ENCODE measurements at regions not wholly inside any gene's neighbourhood (a gene's known extent, or its start where the extent isn't known, plus 50 kb on each side); places are given as distances from the start of the nearest gene placed in this dataset.
A peak's percentile ranks its signal among the peaks of the same experiment; 100 is the strongest.

DNA sequence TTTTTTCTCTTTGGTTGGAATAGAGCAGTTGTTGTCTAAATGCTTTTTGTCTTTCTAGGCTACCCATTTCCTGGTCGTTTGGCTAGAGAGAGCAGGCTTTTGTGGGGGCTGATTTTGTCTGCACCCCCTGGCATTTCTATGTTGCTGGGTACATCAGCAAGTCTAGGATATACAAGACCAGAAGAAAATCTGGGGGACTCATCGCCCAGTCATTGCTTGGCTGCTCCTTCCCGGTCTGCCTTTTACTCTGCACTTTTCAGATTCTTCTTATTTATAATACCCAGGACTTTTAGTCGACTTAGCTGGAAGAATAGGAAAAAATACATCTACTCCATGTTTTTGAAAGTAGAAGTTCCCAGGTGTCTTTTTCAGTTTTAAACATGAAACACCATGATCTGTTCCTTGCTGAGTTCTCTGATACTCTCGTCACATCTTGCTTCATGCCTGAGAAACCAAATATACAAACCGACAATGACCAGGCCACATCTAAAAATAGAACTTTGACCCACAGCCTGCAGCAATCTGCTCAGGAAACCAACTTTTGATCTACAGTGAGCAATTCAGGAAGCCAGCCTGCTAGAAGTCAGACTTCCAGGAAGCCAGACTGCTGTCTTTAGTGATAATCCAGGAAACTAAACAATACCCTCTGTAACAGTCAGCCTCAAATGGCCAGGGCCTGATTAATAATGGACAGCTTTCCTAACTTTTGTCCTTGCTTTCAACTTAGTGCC, 163.8 kb upstream of the MEX3C start (continued):
- TF ChIP-seq, protein P1, sequence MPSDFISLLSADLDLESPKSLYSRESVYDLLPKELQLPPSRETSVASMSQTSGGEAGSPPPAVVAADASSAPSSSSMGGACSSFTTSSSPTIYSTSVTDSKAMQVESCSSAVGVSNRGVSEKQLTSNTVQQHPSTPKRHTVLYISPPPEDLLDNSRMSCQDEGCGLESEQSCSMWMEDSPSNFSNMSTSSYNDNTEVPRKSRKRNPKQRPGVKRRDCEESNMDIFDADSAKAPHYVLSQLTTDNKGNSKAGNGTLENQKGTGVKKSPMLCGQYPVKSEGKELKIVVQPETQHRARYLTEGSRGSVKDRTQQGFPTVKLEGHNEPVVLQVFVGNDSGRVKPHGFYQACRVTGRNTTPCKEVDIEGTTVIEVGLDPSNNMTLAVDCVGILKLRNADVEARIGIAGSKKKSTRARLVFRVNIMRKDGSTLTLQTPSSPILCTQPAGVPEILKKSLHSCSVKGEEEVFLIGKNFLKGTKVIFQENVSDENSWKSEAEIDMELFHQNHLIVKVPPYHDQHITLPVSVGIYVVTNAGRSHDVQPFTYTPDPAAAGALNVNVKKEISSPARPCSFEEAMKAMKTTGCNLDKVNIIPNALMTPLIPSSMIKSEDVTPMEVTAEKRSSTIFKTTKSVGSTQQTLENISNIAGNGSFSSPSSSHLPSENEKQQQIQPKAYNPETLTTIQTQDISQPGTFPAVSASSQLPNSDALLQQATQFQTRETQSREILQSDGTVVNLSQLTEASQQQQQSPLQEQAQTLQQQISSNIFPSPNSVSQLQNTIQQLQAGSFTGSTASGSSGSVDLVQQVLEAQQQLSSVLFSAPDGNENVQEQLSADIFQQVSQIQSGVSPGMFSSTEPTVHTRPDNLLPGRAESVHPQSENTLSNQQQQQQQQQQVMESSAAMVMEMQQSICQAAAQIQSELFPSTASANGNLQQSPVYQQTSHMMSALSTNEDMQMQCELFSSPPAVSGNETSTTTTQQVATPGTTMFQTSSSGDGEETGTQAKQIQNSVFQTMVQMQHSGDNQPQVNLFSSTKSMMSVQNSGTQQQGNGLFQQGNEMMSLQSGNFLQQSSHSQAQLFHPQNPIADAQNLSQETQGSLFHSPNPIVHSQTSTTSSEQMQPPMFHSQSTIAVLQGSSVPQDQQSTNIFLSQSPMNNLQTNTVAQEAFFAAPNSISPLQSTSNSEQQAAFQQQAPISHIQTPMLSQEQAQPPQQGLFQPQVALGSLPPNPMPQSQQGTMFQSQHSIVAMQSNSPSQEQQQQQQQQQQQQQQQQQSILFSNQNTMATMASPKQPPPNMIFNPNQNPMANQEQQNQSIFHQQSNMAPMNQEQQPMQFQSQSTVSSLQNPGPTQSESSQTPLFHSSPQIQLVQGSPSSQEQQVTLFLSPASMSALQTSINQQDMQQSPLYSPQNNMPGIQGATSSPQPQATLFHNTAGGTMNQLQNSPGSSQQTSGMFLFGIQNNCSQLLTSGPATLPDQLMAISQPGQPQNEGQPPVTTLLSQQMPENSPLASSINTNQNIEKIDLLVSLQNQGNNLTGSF (CRISPR knock-in tag; IDR thresholded peaks at IDR 0.05), result no peak
- no peak for TF ChIP-seq ZNF431 (CRISPR knock-in tag; IDR thresholded peaks at IDR 0.05; ENCODE audit: borderline replicate concordance, low read depth)
- no peak for TF ChIP-seq GZF1 (CRISPR knock-in tag; IDR thresholded peaks at IDR 0.05)
- TF ChIP-seq SOX5 (CRISPR knock-in tag; IDR thresholded peaks at IDR 0.05; ENCODE audit: borderline replicate concordance), result peak; percentile 72
- TF ChIP-seq, protein P2, sequence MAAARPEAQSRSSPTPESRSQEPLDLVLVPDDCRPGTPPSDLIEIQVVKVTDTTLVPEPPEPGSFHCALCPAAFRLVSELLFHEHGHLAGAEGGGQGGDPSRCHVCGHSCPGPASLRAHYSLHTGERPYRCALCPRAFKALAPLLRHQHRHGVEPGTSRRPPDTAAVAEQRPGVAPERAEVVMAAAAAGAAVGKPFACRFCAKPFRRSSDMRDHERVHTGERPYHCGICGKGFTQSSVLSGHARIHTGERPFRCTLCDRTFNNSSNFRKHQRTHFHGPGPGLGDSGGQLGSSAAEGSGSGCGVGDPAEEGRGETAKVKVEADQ (CRISPR knock-in tag; IDR thresholded peaks at IDR 0.05; ENCODE audit: borderline replicate concordance), result no peak
- TF ChIP-seq, protein P3, sequence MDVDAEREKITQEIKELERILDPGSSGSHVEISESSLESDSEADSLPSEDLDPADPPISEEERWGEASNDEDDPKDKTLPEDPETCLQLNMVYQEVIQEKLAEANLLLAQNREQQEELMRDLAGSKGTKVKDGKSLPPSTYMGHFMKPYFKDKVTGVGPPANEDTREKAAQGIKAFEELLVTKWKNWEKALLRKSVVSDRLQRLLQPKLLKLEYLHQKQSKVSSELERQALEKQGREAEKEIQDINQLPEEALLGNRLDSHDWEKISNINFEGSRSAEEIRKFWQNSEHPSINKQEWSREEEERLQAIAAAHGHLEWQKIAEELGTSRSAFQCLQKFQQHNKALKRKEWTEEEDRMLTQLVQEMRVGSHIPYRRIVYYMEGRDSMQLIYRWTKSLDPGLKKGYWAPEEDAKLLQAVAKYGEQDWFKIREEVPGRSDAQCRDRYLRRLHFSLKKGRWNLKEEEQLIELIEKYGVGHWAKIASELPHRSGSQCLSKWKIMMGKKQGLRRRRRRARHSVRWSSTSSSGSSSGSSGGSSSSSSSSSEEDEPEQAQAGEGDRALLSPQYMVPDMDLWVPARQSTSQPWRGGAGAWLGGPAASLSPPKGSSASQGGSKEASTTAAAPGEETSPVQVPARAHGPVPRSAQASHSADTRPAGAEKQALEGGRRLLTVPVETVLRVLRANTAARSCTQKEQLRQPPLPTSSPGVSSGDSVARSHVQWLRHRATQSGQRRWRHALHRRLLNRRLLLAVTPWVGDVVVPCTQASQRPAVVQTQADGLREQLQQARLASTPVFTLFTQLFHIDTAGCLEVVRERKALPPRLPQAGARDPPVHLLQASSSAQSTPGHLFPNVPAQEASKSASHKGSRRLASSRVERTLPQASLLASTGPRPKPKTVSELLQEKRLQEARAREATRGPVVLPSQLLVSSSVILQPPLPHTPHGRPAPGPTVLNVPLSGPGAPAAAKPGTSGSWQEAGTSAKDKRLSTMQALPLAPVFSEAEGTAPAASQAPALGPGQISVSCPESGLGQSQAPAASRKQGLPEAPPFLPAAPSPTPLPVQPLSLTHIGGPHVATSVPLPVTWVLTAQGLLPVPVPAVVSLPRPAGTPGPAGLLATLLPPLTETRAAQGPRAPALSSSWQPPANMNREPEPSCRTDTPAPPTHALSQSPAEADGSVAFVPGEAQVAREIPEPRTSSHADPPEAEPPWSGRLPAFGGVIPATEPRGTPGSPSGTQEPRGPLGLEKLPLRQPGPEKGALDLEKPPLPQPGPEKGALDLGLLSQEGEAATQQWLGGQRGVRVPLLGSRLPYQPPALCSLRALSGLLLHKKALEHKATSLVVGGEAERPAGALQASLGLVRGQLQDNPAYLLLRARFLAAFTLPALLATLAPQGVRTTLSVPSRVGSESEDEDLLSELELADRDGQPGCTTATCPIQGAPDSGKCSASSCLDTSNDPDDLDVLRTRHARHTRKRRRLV (CRISPR knock-in tag; IDR thresholded peaks at IDR 0.05), result no peak
- no peak for TF ChIP-seq NCOA5 (CRISPR knock-in tag; IDR thresholded peaks at IDR 0.05)
- TF ChIP-seq ZNF224 (CRISPR knock-in tag; IDR thresholded peaks at IDR 0.05), result no peak
- no peak for TF ChIP-seq PTBP1 (IDR thresholded peaks at IDR 0.05; ENCODE audit: low read depth, low read length, poor library complexity, severe bottlenecking)
- no peak for TF ChIP-seq TBP (CRISPR knock-in tag; IDR thresholded peaks at IDR 0.05)
- no peak for TF ChIP-seq ZNF75D (CRISPR knock-in tag; IDR thresholded peaks at IDR 0.05; ENCODE audit: borderline replicate concordance)
- TF ChIP-seq TOE1 (CRISPR knock-in tag; IDR thresholded peaks at IDR 0.05), result no peak
- no peak for TF ChIP-seq ZNF678 (CRISPR knock-in tag; IDR thresholded peaks at IDR 0.05)

All from HepG2 (cell line).